Suppressor macrophage (primary cell): ENCODE measurements at regions not wholly inside any gene's neighbourhood (a gene's known extent, or its start where the extent isn't known, plus 50 kb on each side); places are given as distances from the start of the nearest gene placed in this dataset.
"Not testable (repeated sequence)": the region's sequence is repeated elsewhere in the genome, so short reads cannot be mapped to it uniquely, and the experiment has no call there.

Experiments
- DNase-seq, 4 experiments: peaks; one replicate each; pipeline ENCODE4 v3.0.0-alpha.2; 2020 to 2022

GRCh38 chr16:52050418-52050817 is 496.5 kb downstream of the TOX3 start:
- DNase-seq = no peak

DNA sequence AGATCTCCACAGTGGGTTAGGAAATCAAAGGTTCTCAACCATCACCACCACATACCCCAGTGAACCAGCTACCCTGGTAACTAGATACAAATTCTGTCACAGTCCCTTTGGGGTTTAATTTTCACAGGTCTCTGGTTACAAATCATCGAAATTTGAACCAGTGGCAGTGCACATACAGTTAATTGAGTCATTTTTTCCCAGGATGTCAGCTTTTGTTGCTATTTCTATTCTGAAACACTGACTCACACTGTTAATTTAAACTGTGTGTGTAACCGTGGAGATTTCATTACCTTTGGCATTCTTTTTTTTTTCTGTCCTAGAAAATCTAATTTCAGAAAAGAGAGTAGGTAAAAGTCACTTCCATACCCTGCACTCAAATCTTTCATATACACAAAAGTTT is 511.5 kb downstream of the TOX3 start:
- DNase-seq = no peak

- DNase-seq = no peak
Measured at GRCh38 chr16:52034830-52035229, 512.1 kb downstream of the TOX3 start.

DNA sequence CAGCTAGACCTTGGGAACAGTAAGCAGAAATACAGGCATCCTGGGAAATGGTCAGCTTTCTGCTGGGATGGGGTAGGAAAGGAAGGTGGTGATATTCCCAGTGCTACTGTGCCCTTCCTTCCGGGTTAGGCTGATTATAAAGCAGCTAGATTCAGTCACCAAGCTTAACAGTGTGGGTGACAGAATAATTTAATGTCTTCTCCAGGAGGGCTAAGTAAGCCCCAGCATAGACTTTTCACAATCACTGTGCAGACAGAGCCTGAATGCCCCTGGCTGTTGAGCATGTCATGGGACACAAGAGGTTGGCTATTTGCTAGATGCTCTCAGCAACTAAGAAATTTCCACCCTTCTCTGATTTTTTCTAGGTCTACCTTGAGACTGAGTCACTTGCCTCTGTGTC is 513.0 kb downstream of the TOX3 start:
- DNase-seq = no peak

GRCh38 chr16:52022980-52023379 is 524.0 kb downstream of the TOX3 start:
- no peak for DNase-seq

- no peak for DNase-seq
Measured at GRCh38 chr16:52022177-52022576, 524.8 kb downstream of the TOX3 start.

- DNase-seq = no peak
Measured at GRCh38 chr16:52016387-52016786, 530.6 kb downstream of the TOX3 start.

GRCh38 chr16:52005551-52005950 is 541.4 kb downstream of the TOX3 start:
- no peak for DNase-seq

- no peak for DNase-seq
Measured at GRCh38 chr16:52004343-52004742, 542.6 kb downstream of the TOX3 start.

- no peak for DNase-seq
Measured at GRCh38 chr16:52002026-52002425, 544.9 kb downstream of the TOX3 start.

DNA sequence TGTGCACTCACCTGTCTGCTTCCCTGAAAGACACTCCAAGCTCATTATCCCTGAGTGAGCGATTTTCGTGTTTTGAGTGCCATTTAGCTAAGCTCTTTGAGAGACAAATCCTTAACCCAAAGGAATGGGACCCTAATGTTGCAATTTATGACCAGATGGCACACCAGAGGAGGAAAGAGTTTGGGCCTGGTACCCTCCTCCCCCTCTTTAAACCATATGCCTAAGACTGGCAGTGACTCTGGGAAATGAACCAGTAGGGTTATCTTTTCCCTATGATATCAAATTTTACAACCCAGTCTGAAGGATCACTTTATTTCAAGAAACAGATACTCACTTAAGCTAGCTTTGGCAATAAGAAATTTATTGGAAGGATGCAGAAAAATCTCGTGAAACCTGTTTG is 550.4 kb downstream of the TOX3 start:
- DNase-seq = no peak

DNA sequence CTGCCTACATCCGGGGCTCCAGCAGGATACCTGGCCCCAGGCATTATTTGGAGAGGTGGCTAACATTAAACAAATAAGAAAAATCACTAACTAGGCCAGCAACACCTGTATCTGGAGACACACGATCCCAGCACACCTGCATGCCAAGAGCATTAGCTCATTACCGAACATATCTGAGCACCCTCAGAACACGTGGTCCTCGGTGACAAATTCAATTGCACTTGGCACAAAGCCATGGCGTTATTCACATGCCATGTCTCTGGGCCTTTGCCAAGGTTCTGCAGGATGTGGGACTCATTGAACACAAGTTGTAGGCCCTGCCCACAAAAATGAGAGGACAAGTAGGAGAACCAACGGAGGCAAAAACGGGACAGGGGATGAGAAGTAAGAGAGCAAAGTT is 552.3 kb downstream of the TOX3 start:
- no peak for DNase-seq

GRCh38 chr16:51989637-51990230 is 557.2 kb downstream of the TOX3 start:
- no peak for DNase-seq

DNA sequence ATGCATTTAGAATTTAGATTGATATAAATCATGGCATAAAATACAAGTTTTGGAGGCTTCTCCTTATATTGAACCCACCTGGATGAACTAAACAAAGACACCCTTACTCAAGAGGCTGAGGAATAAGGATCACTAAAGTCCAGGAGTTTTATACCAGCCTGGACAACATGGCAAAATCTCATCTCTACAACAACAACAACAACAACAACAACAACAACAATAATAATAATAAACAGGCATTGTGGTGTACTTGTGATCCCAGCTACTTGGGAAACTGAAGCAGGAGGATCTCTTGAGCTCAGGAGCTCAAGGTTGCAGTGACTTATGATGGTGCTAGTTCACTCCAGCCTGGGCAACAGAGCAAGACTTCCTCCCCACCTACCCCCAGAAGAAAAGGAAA is 558.0 kb downstream of the TOX3 start:
- DNase-seq = no peak

GRCh38 chr16:51987519-51987918 is 559.4 kb downstream of the TOX3 start:
- no peak for DNase-seq

- DNase-seq = no peak
Measured at GRCh38 chr16:51986717-51987116, 560.2 kb downstream of the TOX3 start.

DNA sequence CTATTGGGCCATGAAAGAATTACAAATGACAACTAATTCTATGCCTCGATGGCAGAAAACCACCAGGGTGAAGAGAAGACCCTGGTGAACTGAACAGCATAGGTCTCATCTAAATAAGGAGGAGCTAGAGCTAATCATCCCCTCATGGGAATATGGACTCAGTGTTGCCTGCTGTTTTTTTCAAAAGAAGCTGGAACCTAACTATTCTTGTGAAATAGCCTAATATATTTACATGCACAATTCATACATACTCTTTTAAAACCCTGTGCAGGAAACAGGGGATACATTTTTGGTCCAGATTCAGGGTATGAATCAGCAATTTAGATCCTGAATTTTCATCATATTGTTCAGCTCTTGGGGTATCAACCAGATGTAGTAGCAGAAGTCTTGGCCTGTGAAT is 560.6 kb downstream of the TOX3 start:
- DNase-seq = no peak

- DNase-seq = no peak
Measured at GRCh38 chr16:51985126-51985525, 561.8 kb downstream of the TOX3 start.

- DNase-seq = no peak
Measured at GRCh38 chr16:51984395-51984794, 562.5 kb downstream of the TOX3 start.

GRCh38 chr16:51982715-51983680 is 563.9 kb downstream of the TOX3 start:
- peak; percentile 56 to 78 (median 65) for DNase-seq

GRCh38 chr16:51981725-51982124 is 565.2 kb downstream of the TOX3 start:
- no peak for DNase-seq

DNA sequence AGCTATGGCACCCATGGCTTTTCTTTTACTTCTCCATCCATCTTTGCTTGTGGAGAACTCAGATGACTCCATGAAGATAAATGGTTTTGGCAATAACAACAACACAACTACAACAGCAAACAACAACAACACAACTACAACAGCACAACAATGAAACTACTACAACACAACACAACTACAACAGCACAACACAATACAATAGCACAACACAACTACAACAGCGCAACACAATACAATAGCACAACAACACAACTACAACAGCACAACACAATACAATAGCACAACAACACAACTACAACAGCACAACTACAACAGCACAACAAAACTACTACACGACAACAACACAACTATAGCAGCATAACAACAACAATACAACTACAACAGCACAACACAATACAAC is 569.4 kb downstream of the TOX3 start:
- DNase-seq = not testable (repeated sequence)

GRCh38 chr16:51971184-51971583 is 575.8 kb downstream of the TOX3 start:
- no peak for DNase-seq

DNA sequence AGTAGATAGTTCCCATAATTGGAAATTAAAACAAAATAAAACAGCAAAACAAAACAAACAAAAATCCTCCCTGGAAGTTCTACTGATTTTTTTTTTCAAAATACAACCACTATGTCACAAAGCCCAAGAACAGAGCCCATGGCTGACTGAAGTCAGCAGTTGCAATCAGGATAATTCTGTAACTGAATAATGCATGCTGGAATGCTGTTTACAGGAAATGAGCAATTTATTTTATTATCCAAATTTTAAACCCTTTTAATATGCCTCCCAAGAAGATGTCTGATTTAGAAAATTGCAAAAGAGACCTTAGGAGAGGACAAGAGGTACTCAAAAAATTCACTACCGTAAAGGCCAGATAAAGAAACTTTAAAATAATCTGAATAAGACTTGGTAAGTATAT is 578.2 kb downstream of the TOX3 start:
- DNase-seq = no peak
